ENCODE measurements at regions not wholly inside any gene's neighbourhood (a gene's known extent, or its start where the extent isn't known, plus 50 kb on each side); places are given as distances from the start of the nearest gene placed in this dataset.

DNA sequence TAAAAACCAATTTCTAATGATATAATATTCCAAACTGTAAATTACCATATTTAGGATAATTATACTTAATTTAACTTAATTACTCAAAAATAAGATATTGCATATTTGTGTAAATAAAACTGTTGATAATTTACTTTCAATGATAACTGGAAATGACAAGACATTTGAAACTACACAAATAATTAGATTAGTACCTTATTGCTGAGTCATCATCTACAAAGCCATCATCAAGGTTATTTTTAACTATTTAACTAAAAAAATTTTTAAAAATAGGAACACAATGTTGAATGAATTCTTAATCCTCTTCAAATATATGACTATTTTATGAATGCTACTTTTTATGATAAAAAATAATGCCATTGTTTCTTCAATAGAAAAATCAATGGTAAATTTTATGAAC lies 364.3 kb downstream of the SLITRK6 start:
- ATAC-seq (replicated peaks in 1 of 4) = no peak
- Histone ChIP-seq H3K27me3 (replicated peaks in 1 of 2; ENCODE audit: control insufficient read depth in 2 of 2, extremely low read depth in 1 of 2, insufficient read depth in 2 of 2, low read length in 1 of 2) (no peaks in the 10 kb centered on the region), H3K4me1 (ENCODE audit: control insufficient read depth in 1 of 2, extremely low read depth in 1 of 2, insufficient read depth in 2 of 2, low read length in 2 of 2) (no peaks in the 10 kb centered on the region), H3K9me3 (no peaks in the 10 kb centered on the region), H3K27ac (ENCODE audit: low read length) (no peak overlapping the region), H3K36me3 (ENCODE audit: control insufficient read depth in 2 of 2, extremely low read depth in 1 of 2, insufficient read depth in 1 of 2, low read length in 1 of 2) (no peaks in the 10 kb centered on the region), H3K4me3 (ENCODE audit: control insufficient read depth in 1 of 2, extremely low read depth in 1 of 2, low read length in 1 of 2) (no peak overlapping the region)
- POLR2A ChIA-PET = no interaction called here
- DNase-seq = no peak
- CTCF ChIA-PET = no interaction called here
- H3K4me3 Mint-ChIP-seq = no peak overlapping the region
- no peaks in the 10 kb centered on the region for H3K4me1 Mint-ChIP-seq
- H3K9me3 Mint-ChIP-seq = peaks cover 0 to 8% (median 6%) of the 10 kb centered on the region in 3 donors
- no peaks in the 10 kb centered on the region for H3K36me3 Mint-ChIP-seq
- H3K27ac Mint-ChIP-seq = no peak overlapping the region
- no peaks in the 10 kb centered on the region for H3K27me3 Mint-ChIP-seq

DNA sequence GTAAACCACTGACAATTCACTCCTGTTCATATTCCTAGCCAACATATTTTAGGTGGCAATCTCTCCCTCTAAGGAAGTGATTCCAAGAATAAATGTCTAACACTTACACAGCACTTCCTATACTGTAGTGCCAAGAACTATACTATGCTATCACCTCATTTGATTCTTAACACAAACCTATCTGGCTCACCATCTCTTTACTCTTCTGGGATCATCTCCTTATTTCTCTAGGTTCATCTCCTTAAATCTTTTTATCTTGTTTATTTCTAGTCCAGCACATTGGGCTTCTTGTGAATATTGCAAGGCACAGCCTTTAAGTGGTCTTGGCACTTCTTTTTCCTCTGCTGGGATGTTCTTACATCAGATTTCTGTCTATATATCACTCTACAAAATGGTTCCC lies 366.3 kb downstream of the SLITRK6 start:
- H3K36me3 ChIP-seq (ENCODE audit: control insufficient read depth in 2 of 2, extremely low read depth in 1 of 2, insufficient read depth in 1 of 2, low read length in 1 of 2) = no peaks in the 10 kb centered on the region
- ChIA-PET POLR2A (no interaction called here), CTCF (no interaction called here)
- peaks cover 0 to 8% (median 3%) of the 10 kb centered on the region in 3 donors for H3K9me3 Mint-ChIP-seq
- H3K27ac ChIP-seq (ENCODE audit: low read length) = no peak overlapping the region
- H3K4me3 Mint-ChIP-seq = no peak overlapping the region
- no peak overlapping the region for H3K4me3 ChIP-seq (ENCODE audit: control insufficient read depth in 1 of 2, extremely low read depth in 1 of 2, low read length in 1 of 2)
- no peaks in the 10 kb centered on the region for H3K27me3 Mint-ChIP-seq
- H3K27me3 ChIP-seq (replicated peaks in 1 of 2; ENCODE audit: control insufficient read depth in 2 of 2, extremely low read depth in 1 of 2, insufficient read depth in 2 of 2, low read length in 1 of 2) = no peaks in the 10 kb centered on the region
- H3K4me1 Mint-ChIP-seq = no peaks in the 10 kb centered on the region
- no peaks in the 10 kb centered on the region for H3K4me1 ChIP-seq (ENCODE audit: control insufficient read depth in 1 of 2, extremely low read depth in 1 of 2, insufficient read depth in 2 of 2, low read length in 2 of 2)
- no peaks in the 10 kb centered on the region for H3K36me3 Mint-ChIP-seq
- ATAC-seq (replicated peaks in 1 of 4) (no peak), DNase-seq (no peak)
- no peaks in the 10 kb centered on the region for H3K9me3 ChIP-seq
- H3K27ac Mint-ChIP-seq = no peak overlapping the region

DNA sequence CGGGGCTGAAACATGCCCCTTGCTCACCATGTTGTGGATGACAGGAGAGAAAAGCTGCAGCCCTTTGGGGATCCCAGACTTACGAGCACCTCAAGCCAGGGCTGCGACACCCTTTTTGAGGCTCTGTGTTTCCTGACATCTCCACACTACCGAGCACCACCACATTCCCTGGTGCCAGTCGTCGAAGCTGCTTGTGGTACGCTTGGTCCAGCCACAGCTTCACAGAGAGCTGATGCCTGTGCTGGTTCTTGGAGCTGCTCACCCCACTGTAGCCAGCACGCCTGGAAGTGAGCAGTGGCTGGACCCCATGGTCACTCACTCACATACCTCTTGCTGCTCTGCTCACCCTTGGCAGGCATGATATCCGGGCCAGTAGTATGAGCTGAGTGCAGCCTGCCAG lies 367.5 kb downstream of the SLITRK6 start:
- H3K4me1 Mint-ChIP-seq = no peaks in the 10 kb centered on the region
- POLR2A ChIA-PET = no interaction called here
- H3K4me3 ChIP-seq (ENCODE audit: control insufficient read depth in 1 of 2, extremely low read depth in 1 of 2, low read length in 1 of 2) = no peak overlapping the region
- no peaks in the 10 kb centered on the region for H3K36me3 ChIP-seq (ENCODE audit: control insufficient read depth in 2 of 2, extremely low read depth in 1 of 2, insufficient read depth in 1 of 2, low read length in 1 of 2)
- no peaks in the 10 kb centered on the region for H3K27me3 ChIP-seq (replicated peaks in 1 of 2; ENCODE audit: control insufficient read depth in 2 of 2, extremely low read depth in 1 of 2, insufficient read depth in 2 of 2, low read length in 1 of 2)
- ATAC-seq (replicated peaks in 1 of 4) (no peak), DNase-seq (no peak)
- H3K27ac Mint-ChIP-seq = no peak overlapping the region
- no peaks in the 10 kb centered on the region for H3K4me1 ChIP-seq (ENCODE audit: control insufficient read depth in 1 of 2, extremely low read depth in 1 of 2, insufficient read depth in 2 of 2, low read length in 2 of 2)
- 95% methylated on average over 5 of the region's 9 CpGs for WGBS (ENCODE audit: insufficient coverage)
- no peaks in the 10 kb centered on the region for H3K9me3 ChIP-seq
- CTCF ChIA-PET = interaction anchor here in 1 of 2 donors (0.6 kb wide), 1 partner anchor 34 kb away, joined by 4 read pairs; no protein-coding TSS in a partner anchor
- no peak overlapping the region for H3K27ac ChIP-seq (ENCODE audit: low read length)
- H3K27me3 Mint-ChIP-seq = no peaks in the 10 kb centered on the region
- H3K36me3 Mint-ChIP-seq = no peaks in the 10 kb centered on the region
- no peak overlapping the region for H3K4me3 Mint-ChIP-seq
- peaks cover 0 to 8% (median 0%) of the 10 kb centered on the region in 3 donors for H3K9me3 Mint-ChIP-seq

DNA sequence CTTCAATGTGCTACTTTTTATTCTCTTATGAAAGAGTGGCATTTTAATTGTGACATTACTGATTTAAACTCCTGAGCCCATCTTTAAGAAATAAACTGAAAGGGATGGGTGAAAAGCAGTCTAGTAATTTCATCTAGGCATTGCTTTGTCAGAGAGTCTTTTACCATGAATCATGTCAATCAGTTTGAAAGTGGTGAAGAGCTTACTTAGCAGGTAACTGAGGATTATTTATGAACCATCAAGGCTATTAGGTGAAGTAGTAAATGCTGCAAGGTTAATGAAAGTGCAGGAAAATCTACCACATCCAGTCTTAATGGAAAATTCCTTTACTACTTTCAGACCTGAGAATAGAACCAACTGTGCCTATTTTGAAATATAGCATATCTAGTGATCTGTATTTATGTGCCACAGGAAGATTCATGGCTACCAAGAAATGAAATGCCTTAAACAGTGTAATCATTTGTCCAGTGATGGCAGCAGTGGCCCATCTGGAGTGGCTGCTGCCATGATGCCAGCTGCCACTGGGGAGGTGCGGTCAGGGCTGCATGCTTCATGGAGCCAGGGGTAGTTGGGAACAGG lies 368.9 kb downstream of the SLITRK6 start:
- no peak overlapping the region for H3K4me3 ChIP-seq (ENCODE audit: control insufficient read depth in 1 of 2, extremely low read depth in 1 of 2, low read length in 1 of 2)
- WGBS (ENCODE audit: insufficient coverage) = 89% methylated on average over 1 of the region's 1 CpG
- H3K9me3 ChIP-seq = no peaks in the 10 kb centered on the region
- Mint-ChIP-seq H3K9me3 (peaks cover 0 to 6% (median 0%) of the 10 kb centered on the region in 3 donors), H3K36me3 (no peaks in the 10 kb centered on the region), H3K4me3 (no peak overlapping the region), H3K27me3 (no peaks in the 10 kb centered on the region), H3K27ac (no peak overlapping the region), H3K4me1 (no peaks in the 10 kb centered on the region)
- POLR2A ChIA-PET = no interaction called here
- no peaks in the 10 kb centered on the region for H3K36me3 ChIP-seq (ENCODE audit: control insufficient read depth in 2 of 2, extremely low read depth in 1 of 2, insufficient read depth in 1 of 2, low read length in 1 of 2)
- no peaks in the 10 kb centered on the region for H3K4me1 ChIP-seq (ENCODE audit: control insufficient read depth in 1 of 2, extremely low read depth in 1 of 2, insufficient read depth in 2 of 2, low read length in 2 of 2)
- H3K27me3 ChIP-seq (replicated peaks in 1 of 2; ENCODE audit: control insufficient read depth in 2 of 2, extremely low read depth in 1 of 2, insufficient read depth in 2 of 2, low read length in 1 of 2) = no peaks in the 10 kb centered on the region
- DNase-seq = no peak
- no peak overlapping the region for H3K27ac ChIP-seq (ENCODE audit: low read length)
- CTCF ChIA-PET = no interaction called here
- ATAC-seq (replicated peaks in 1 of 4) = no peak

DNA sequence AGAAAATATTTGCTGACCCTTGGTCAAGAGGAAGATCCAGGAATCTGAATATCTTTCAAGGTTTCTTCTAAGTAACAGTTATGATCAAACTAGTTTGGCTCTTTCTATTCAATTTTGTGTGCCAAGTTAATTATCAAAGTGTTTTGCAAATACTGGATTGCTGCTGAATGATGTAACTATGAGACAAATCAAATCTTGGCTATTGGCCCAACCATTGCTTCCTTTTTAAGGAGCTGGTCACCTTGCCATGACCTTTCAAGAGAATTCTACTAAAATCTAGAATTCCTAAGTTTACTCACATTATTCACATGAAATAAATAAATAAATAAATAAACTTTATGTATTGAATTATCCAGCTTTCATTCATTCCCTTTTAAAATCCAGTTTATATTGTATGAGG lies 371.8 kb downstream of the SLITRK6 start:
- POLR2A ChIA-PET = no interaction called here

DNA sequence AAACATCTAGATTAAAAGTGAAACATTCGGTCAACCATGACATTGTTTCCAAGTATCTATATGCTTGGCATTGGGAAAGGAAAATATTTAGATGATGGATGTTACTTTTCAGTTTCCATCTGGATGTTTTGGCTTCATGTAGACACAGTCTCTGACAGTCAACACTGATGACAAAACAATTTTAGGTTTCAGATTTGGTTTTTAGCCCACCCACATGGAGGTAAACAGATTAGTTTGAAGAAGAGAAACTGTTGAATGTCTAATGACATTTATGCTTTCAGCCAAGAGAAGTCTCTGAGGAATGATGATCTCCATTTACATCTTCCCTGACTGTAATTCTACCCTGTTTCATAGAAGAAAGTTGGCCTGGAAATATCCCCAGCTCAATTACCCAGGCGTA lies 379.1 kb downstream of the SLITRK6 start:
- Mint-ChIP-seq H3K9me3 (peaks cover 0 to 3% (median 2%) of the 10 kb centered on the region in 3 donors), H3K27ac (no peak overlapping the region), H3K4me1 (no peaks in the 10 kb centered on the region), H3K27me3 (no peaks in the 10 kb centered on the region), H3K4me3 (no peak overlapping the region), H3K36me3 (no peaks in the 10 kb centered on the region)
- 100% methylated on average over 1 of the region's 2 CpGs for WGBS (ENCODE audit: insufficient coverage)
- CTCF ChIA-PET = no interaction called here
- no peak overlapping the region for H3K4me3 ChIP-seq (ENCODE audit: control insufficient read depth in 1 of 2, extremely low read depth in 1 of 2, low read length in 1 of 2)
- H3K4me1 ChIP-seq (ENCODE audit: control insufficient read depth in 1 of 2, extremely low read depth in 1 of 2, insufficient read depth in 2 of 2, low read length in 2 of 2) = no peaks in the 10 kb centered on the region
- no peak for DNase-seq
- no peaks in the 10 kb centered on the region for H3K9me3 ChIP-seq
- no peak for ATAC-seq (replicated peaks in 1 of 4)
- POLR2A ChIA-PET = no interaction called here
- H3K27ac ChIP-seq (ENCODE audit: low read length) = no peak overlapping the region
- H3K36me3 ChIP-seq (ENCODE audit: control insufficient read depth in 2 of 2, extremely low read depth in 1 of 2, insufficient read depth in 1 of 2, low read length in 1 of 2) = no peaks in the 10 kb centered on the region
- no peaks in the 10 kb centered on the region for H3K27me3 ChIP-seq (replicated peaks in 1 of 2; ENCODE audit: control insufficient read depth in 2 of 2, extremely low read depth in 1 of 2, insufficient read depth in 2 of 2, low read length in 1 of 2)

More for the DNA sequence above, 371.8 kb downstream of the SLITRK6 start:
- no peaks in the 10 kb centered on the region for H3K9me3 Mint-ChIP-seq
- H3K4me3 Mint-ChIP-seq = no peak overlapping the region
- H3K4me1 ChIP-seq (ENCODE audit: control insufficient read depth in 1 of 2, extremely low read depth in 1 of 2, insufficient read depth in 2 of 2, low read length in 2 of 2) = no peaks in the 10 kb centered on the region
- H3K27ac Mint-ChIP-seq = no peak overlapping the region
- no peaks in the 10 kb centered on the region for H3K36me3 Mint-ChIP-seq
- no peak overlapping the region for H3K4me3 ChIP-seq (ENCODE audit: control insufficient read depth in 1 of 2, extremely low read depth in 1 of 2, low read length in 1 of 2)
- no peaks in the 10 kb centered on the region for H3K9me3 ChIP-seq
- no peaks in the 10 kb centered on the region for H3K27me3 ChIP-seq (replicated peaks in 1 of 2; ENCODE audit: control insufficient read depth in 2 of 2, extremely low read depth in 1 of 2, insufficient read depth in 2 of 2, low read length in 1 of 2)
- no peaks in the 10 kb centered on the region for H3K4me1 Mint-ChIP-seq
- no peaks in the 10 kb centered on the region for H3K36me3 ChIP-seq (ENCODE audit: control insufficient read depth in 2 of 2, extremely low read depth in 1 of 2, insufficient read depth in 1 of 2, low read length in 1 of 2)
- no peaks in the 10 kb centered on the region for H3K27me3 Mint-ChIP-seq
- CTCF ChIA-PET = no interaction called here
- DNase-seq = no peak
- H3K27ac ChIP-seq (ENCODE audit: low read length) = no peak overlapping the region
- no peak for ATAC-seq (replicated peaks in 1 of 4)

DNA sequence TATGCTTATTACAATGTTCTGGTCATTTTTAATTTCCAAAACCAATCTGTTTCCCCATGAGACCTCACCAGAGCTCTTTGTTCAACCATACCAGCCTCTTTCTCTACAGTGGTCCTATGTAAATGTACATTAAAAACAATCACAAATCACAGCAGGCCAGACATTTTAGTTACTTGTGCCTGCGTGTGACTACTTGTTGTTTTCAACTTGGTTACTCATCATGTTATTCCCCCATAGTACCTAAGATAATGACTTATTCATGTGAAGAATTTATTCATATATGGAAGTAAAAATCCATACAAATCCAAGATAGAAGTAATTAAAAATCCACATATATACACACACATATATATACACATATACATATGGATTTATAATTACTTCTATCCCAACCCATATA lies 379.6 kb downstream of the SLITRK6 start:
- ATAC-seq (replicated peaks in 1 of 4) (no peak), DNase-seq (no peak)
- no peaks in the 10 kb centered on the region for H3K36me3 ChIP-seq (ENCODE audit: control insufficient read depth in 2 of 2, extremely low read depth in 1 of 2, insufficient read depth in 1 of 2, low read length in 1 of 2)
- H3K27me3 ChIP-seq (replicated peaks in 1 of 2; ENCODE audit: control insufficient read depth in 2 of 2, extremely low read depth in 1 of 2, insufficient read depth in 2 of 2, low read length in 1 of 2) = no peaks in the 10 kb centered on the region
- no peaks in the 10 kb centered on the region for H3K9me3 ChIP-seq
- CTCF ChIA-PET = no interaction called here
- Mint-ChIP-seq H3K9me3 (peaks cover 0 to 3% (median 2%) of the 10 kb centered on the region in 3 donors), H3K27me3 (no peaks in the 10 kb centered on the region), H3K36me3 (no peaks in the 10 kb centered on the region), H3K27ac (no peak overlapping the region), H3K4me1 (no peaks in the 10 kb centered on the region), H3K4me3 (no peak overlapping the region)
- H3K4me1 ChIP-seq (ENCODE audit: control insufficient read depth in 1 of 2, extremely low read depth in 1 of 2, insufficient read depth in 2 of 2, low read length in 2 of 2) = no peaks in the 10 kb centered on the region
- no peak overlapping the region for H3K4me3 ChIP-seq (ENCODE audit: control insufficient read depth in 1 of 2, extremely low read depth in 1 of 2, low read length in 1 of 2)
- H3K27ac ChIP-seq (ENCODE audit: low read length) = no peak overlapping the region
- no CpG with 5 or more reads among the region's 1 CpG for WGBS (ENCODE audit: insufficient coverage)
- POLR2A ChIA-PET = no interaction called here
